ENCODE measurements at regions not wholly inside any gene's neighbourhood (a gene's known extent, or its start where the extent isn't known, plus 50 kb on each side); places are given as distances from the start of the nearest gene placed in this dataset.

- TF ChIP-seq CTCF (IDR thresholded peaks at IDR 0.05) (no peak), POLR2A (IDR thresholded peaks at IDR 0.05) (no peak)
Observed at GRCh38 chr2:47277987-47278386, 91.1 kb upstream of the EPCAM start.
